NCI-H2227 treated with DMSO at 0.1 percent for 48 hours (cell line): ENCODE measurements at regions not wholly inside any gene's neighbourhood (a gene's known extent, or its start where the extent isn't known, plus 50 kb on each side); places are given as distances from the start of the nearest gene placed in this dataset.
"Not testable (repeated sequence)": the region's sequence is repeated elsewhere in the genome, so short reads cannot be mapped to it uniquely, and the experiment has no call there.

ENCODE experiments used
- DNase-seq: peaks from one replicate; lab custom pipeline; 2025; lab: John Stamatoyannopoulos, UW

GRCh38 chr9:126173929-126174328 lies 152.7 kb upstream of the MVB12B start:
- DNase-seq = no peak

- no peak for DNase-seq
Measured at GRCh38 chr9:126183266-126183665, 143.4 kb upstream of the MVB12B start.

- not testable (repeated sequence) for DNase-seq
Measured at GRCh38 chr9:126190994-126191393, 135.6 kb upstream of the MVB12B start.

GRCh38 chr9:126198854-126199253 lies 127.8 kb upstream of the MVB12B start:
- no peak for DNase-seq

- DNase-seq = no peak
Measured at GRCh38 chr9:126203313-126203712, 123.3 kb upstream of the MVB12B start.

- no peak for DNase-seq
Measured at GRCh38 chr9:126204197-126204596, 122.4 kb upstream of the MVB12B start.

GRCh38 chr9:126204708-126205225 lies 121.9 kb upstream of the MVB12B start:
- DNase-seq = no peak

- DNase-seq = no peak
Measured at GRCh38 chr9:126205265-126205664, 121.4 kb upstream of the MVB12B start.

- DNase-seq = no peak
Measured at GRCh38 chr9:126205845-126206498, 120.7 kb upstream of the MVB12B start.

GRCh38 chr9:126207256-126207655 lies 119.4 kb upstream of the MVB12B start:
- no peak for DNase-seq

- DNase-seq = no peak
Measured at GRCh38 chr9:126208216-126208758, 118.3 kb upstream of the MVB12B start.

- DNase-seq = no peak
Measured at GRCh38 chr9:126211441-126212074, 115.1 kb upstream of the MVB12B start.

- DNase-seq = no peak
Measured at GRCh38 chr9:126215486-126215885, 111.1 kb upstream of the MVB12B start.

GRCh38 chr9:126216826-126217225 lies 109.8 kb upstream of the MVB12B start:
- no peak for DNase-seq

- no peak for DNase-seq
Measured at GRCh38 chr9:126217250-126217653, 109.4 kb upstream of the MVB12B start.

- DNase-seq = no peak
Measured at GRCh38 chr9:126217797-126218196, 108.8 kb upstream of the MVB12B start.

GRCh38 chr9:126218359-126219125 lies 108.1 kb upstream of the MVB12B start:
- no peak for DNase-seq

- DNase-seq = no peak
Measured at GRCh38 chr9:126219166-126219565, 107.5 kb upstream of the MVB12B start.

- DNase-seq = no peak
Measured at GRCh38 chr9:126219648-126220063, 107.0 kb upstream of the MVB12B start.

- no peak for DNase-seq
Measured at GRCh38 chr9:126221480-126221879, 105.1 kb upstream of the MVB12B start.

GRCh38 chr9:126222363-126222834 lies 104.2 kb upstream of the MVB12B start:
- no peak for DNase-seq

- DNase-seq = no peak
Measured at GRCh38 chr9:126222835-126223431, 103.7 kb upstream of the MVB12B start.
